Left lung (tissue), 4 donors: ENCODE measurements at regions not wholly inside any gene's neighbourhood (a gene's known extent, or its start where the extent isn't known, plus 50 kb on each side); places are given as distances from the start of the nearest gene placed in this dataset.

ENCODE experiments used
- ATAC-seq: fragments of 200-7000 bp; cut with Tn5 transposase; one replicate; pipeline ENCODE4 v1.9.1; 2020; ENCODE audit warnings: moderate library complexity
- DNase-seq, 4 donors: peaks; one replicate each; pipeline ENCODE4 v3.0.0-alpha.2; 2013 to 2020
- H3K27ac ChIP-seq, 2 donors: fragments of 200-600 bp; sonication (generic) in 1 of 2; one replicate each; pipeline versions ENCODE4 v1.5.0 to v1.8.0; 2020 to 2021
- H3K27me3 ChIP-seq, 2 donors: fragments of 200-600 bp; sonication (generic) in 1 of 2; one replicate each; pipeline versions ENCODE4 v1.5.0 to v1.8.0; 2020 to 2021
- H3K36me3 ChIP-seq, 2 donors: fragments of 200-600 bp; sonication (generic) in 1 of 2; one replicate each; pipeline versions ENCODE4 v1.5.0 to v1.8.0; 2020 to 2021
- H3K4me1 ChIP-seq, 2 donors: fragments of 200-600 bp; one replicate each; pipeline ENCODE4 v1.8.0; 2021
- H3K4me3 ChIP-seq, 2 donors: fragments of 200-600 bp; sonication (generic) in 1 of 2; one replicate each; pipeline versions ENCODE4 v1.5.0 to v1.8.0; 2020 to 2021; ENCODE audit warnings: mild to moderate bottlenecking in 1 of 2
- H3K9me3 ChIP-seq, 2 donors: fragments of 200-600 bp; sonication (generic) in 1 of 2; one replicate each; pipeline versions ENCODE4 v1.5.0 to v1.8.0; 2020 to 2021
- intact Hi-C, 2 donors: fragments of 100-400 bp; cut with DNase I; formaldehyde crosslinking; loops; one replicate each; pipeline versions ENCODE4 v1.11.2 to v1.14.2; 2022
- TF ChIP-seq, protein P1 (sequence below), 2 donors: fragments of 200-600 bp; sonication (generic) in 1 of 2; IDR thresholded peaks; one replicate each; pipeline versions ENCODE4 v1.5.0 to v1.8.0; 2021; ENCODE audit warnings: antibody characterized with exemption in 2 of 2
- donor health status: DM: no; HTN: yes; CAD: no.
- donor health status: DM: no; HTN: no; CAD: no.

DNA sequence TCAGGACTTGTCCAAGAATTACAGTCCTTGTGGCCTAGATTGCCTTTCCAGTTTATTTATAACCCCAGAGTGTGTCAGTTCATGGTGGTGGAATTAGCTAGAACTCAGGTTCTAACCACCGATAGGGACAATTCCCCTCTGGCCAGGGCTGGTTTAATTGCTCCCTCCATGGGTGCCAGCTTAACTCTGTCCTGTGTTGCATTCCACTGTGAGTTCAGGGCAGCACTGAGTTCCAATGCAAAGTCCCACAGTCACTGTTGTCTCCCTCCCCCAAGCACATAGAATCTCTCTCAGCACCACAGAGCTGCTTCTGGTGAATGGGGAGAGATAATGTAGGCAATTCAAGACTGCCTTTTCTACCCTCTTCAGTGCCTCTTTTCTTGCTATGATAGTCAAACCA lies 82.5 kb upstream of the TNFRSF21 start:
- Histone ChIP-seq H3K36me3 (no peaks in the 10 kb centered on the region), H3K4me1 (no peaks in the 10 kb centered on the region), H3K27me3 (no peaks in the 10 kb centered on the region), H3K4me3 (no peak overlapping the region), H3K9me3 (peaks cover 0 to 11% of the 10 kb centered on the region in 2 donors), H3K27ac (no peak overlapping the region)
- no peak for ATAC-seq
- DNase-seq: no peak
- TF ChIP-seq, protein P1, sequence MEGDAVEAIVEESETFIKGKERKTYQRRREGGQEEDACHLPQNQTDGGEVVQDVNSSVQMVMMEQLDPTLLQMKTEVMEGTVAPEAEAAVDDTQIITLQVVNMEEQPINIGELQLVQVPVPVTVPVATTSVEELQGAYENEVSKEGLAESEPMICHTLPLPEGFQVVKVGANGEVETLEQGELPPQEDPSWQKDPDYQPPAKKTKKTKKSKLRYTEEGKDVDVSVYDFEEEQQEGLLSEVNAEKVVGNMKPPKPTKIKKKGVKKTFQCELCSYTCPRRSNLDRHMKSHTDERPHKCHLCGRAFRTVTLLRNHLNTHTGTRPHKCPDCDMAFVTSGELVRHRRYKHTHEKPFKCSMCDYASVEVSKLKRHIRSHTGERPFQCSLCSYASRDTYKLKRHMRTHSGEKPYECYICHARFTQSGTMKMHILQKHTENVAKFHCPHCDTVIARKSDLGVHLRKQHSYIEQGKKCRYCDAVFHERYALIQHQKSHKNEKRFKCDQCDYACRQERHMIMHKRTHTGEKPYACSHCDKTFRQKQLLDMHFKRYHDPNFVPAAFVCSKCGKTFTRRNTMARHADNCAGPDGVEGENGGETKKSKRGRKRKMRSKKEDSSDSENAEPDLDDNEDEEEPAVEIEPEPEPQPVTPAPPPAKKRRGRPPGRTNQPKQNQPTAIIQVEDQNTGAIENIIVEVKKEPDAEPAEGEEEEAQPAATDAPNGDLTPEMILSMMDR (IDR thresholded peaks at IDR 0.05): no peak
- intact Hi-C loops: no loop called here

- Histone ChIP-seq H3K27me3 (no peaks in the 10 kb centered on the region), H3K4me1 (no peaks in the 10 kb centered on the region), H3K9me3 (no peaks in the 10 kb centered on the region), H3K36me3 (no peaks in the 10 kb centered on the region), H3K27ac (no peak overlapping the region), H3K4me3 (no peak overlapping the region)
- TF ChIP-seq, protein P1 (IDR thresholded peaks at IDR 0.05): no peak
- DNase-seq (no peak), ATAC-seq (no peak)
- intact Hi-C loops: no loop called here
Measured at GRCh38 chr6:47396401-47397069, 81.1 kb upstream of the CD2AP start.

DNA sequence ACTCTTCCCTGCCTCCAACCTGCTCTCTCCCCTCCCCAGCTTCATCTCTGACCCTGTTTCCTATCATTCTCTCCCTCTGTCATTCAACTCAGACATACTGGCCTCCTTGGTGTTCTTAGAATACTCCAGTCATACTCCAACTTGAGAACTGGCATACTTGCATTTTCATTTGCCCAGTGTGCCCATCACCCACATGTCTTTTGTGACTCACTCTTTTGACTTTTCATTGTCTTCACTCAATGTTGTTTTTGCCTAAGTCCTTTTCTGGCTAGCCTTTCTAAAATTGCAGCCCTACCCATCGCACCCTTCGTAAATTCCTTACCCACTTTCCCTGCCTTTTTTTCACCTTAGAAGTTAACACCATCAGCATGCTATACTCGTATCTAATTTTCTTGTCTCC lies 77.0 kb upstream of the CD2AP start:
- intact Hi-C loops: no loop called here
- ATAC-seq: no peak

GRCh38 chr6:47402081-47402480 lies 75.5 kb upstream of the CD2AP start:
- no peaks in the 10 kb centered on the region for H3K4me1 ChIP-seq
- H3K9me3 ChIP-seq: no peaks in the 10 kb centered on the region
- H3K27ac ChIP-seq: no peak overlapping the region
- ATAC-seq: peak; percentile 13
- TF ChIP-seq, protein P1 (IDR thresholded peaks at IDR 0.05): no peak
- intact Hi-C loops: no loop called here
- H3K27me3 ChIP-seq: no peaks in the 10 kb centered on the region
- H3K36me3 ChIP-seq: no peaks in the 10 kb centered on the region
- DNase-seq: no peak
- H3K4me3 ChIP-seq: no peak overlapping the region

More for the DNA sequence above, 77.0 kb upstream of the CD2AP start:
- Histone ChIP-seq H3K27me3 (no peaks in the 10 kb centered on the region), H3K4me3 (no peak overlapping the region), H3K36me3 (no peaks in the 10 kb centered on the region), H3K9me3 (no peaks in the 10 kb centered on the region), H3K4me1 (no peaks in the 10 kb centered on the region), H3K27ac (no peak overlapping the region)
- TF ChIP-seq, protein P1 (IDR thresholded peaks at IDR 0.05): no peak
- no peak for DNase-seq

DNA sequence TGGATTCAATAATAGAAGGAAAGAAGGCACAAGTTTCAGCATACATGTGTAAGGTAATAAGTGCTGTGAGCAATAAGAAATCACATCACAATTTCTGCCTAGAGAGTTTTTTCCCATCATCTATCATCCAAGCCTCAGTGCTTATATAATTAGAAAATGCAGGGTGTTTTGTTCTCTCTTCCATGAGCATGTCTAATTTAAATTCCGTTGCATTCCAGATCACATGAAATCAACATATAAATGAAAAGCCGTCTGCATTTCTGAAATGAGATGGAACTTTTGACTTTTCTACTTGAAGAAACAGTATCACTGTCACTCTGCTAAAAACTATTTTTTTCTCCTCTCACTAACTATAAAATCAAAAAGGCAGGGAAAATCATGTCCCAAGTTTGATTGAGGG lies 74.5 kb upstream of the CD2AP start:
- TF ChIP-seq, protein P1 (IDR thresholded peaks at IDR 0.05): no peak
- Histone ChIP-seq H3K4me1 (peaks cover 0 to 2% of the 10 kb centered on the region in 2 donors), H3K36me3 (no peaks in the 10 kb centered on the region), H3K27me3 (no peaks in the 10 kb centered on the region), H3K4me3 (no peak overlapping the region), H3K27ac (no peak overlapping the region), H3K9me3 (no peaks in the 10 kb centered on the region)
- intact Hi-C loops: no loop called here
- DNase-seq (no peak), ATAC-seq (no peak)
